GM19035 (cell line): ENCODE measurements at regions not wholly inside any gene's neighbourhood (a gene's known extent, or its start where the extent isn't known, plus 50 kb on each side); places are given as distances from the start of the nearest gene placed in this dataset.

Experiments
- ATAC-seq: cut with Tn5 transposase; IDR thresholded peaks from one replicate; pipeline ENCODE4 v1.9.1; 2021; ENCODE audit not compliant: unreplicated experiment

- no peak for ATAC-seq
Observed at GRCh38 chr15:31801152-31801551, 229.2 kb upstream of the CHRNA7 start.

GRCh38 chr15:31802761-31803160 is 227.6 kb upstream of the CHRNA7 start:
- ATAC-seq: no peak

DNA sequence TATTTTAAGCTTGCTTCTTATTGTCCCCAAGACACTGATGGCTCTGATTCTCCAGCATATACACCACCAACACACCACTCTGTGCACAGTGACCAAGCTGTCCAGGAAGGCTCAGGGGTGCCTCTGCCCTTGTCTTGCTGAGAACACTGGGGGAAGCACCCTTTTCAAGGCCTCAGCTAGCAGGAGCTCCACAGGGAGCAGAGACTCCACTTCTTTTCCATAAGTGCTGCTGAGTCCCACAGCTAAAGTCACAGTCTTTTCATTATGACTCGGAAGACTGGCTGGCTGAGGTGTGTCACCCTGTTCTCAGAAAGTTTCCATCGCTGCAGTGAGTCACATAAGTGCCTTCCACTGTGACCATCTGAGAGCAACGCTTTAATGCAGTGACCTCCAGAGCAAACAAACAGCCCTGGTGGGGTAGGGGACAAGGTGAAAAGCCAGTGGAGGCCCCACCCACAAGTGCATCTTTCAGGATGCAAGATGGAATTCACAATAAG is 226.9 kb upstream of the CHRNA7 start:
- ATAC-seq: no peak

DNA sequence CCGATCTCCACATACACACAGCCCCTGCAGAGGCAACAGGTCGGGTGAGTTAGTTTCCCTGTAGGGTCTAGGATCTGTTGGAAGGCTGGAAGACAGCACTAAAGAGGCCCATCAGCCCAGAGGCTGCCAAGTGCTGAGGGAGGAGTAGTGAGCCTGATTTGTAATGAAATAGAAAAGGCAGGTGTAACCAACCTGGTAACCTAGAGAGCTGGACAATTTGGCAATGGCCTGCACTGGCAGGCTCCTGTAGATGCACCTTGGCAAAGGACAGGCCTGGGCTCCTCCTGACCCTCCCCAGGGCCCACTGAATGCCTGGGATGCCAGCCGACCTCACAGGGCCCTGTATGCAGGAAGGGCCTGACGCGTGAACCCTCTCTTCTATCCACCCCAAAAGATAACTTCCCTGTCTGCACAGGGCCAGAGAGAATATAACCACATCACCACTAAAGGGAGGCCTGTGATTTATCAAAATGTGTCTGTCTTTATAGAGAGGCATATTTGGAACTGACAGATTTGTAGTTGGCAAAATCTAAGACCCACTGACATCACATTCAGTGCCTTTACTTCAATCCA is 225.1 kb upstream of the CHRNA7 start:
- ATAC-seq: no peak

DNA sequence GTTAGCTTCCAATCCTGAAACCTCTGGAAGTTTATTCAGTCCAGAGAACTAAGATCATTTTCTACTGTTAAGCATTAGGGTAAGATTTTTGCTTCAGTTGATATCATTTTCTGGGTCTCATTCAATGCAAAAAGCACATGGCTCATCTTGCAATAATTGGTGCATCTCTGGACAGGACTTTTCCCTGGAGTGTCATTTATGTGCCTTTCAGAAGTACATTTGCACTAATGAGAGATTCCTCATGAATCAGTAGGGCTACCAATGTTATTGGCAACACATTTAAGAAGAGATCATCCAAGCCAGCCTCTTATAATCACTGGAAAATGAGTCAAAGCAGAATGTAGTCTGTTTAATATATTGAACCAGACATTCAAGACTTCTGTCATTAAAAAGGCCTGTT is 224.2 kb upstream of the CHRNA7 start:
- no peak for ATAC-seq

- no peak for ATAC-seq
Observed at GRCh38 chr15:31811641-31812040, 218.7 kb upstream of the CHRNA7 start.

DNA sequence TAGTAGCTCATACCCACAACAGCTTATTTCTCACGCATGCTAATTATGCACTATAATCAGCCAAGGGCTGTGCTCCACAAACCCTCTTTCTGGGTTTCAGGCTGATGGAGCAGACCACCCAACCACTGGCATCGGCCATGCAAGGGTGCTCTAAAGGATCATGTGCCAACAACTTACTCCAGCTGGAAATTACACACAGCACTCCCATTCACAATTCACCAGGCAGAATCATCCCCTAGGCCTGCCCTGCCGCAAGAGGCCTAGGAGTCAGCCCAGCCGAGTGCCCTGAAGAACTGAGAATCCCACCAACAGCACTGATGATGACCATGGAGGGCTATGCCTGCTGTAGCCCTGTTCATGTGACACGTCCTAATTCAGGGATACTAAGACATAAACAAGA is 216.2 kb upstream of the CHRNA7 start:
- no peak for ATAC-seq

DNA sequence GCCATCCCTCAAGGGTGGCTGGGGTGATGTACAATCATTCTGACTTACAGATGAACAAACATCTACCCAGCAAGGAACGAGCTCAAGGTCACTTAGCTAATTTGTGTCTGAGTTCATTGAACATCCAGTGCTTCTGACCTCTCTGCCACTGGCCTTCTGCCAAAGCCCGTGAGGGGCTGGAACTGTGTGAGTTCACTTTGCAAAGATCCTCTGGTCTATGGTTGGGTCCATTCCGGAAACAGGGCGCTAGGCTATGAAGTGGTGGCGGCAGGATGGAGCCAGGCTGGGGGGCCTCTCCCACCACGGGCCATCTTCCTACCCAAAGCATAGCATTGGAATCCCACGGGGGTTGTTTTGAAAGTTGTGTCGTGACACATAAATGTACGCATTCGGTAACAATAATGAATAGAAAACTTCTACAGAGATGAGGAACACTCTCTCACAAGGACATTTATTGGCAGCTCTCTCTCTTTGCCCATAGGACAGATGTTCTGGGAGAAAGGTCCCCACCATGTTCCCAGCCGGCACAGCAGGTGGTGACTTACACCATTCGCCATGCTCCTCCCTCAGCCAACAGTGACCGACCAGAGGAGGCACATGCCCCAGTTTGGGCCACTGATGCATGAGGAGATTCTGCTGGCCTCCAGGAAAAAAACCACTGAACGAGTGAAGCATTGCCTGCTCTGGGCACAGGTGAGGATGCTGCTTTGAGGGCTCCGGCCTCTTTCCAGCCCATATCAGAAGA is 214.7 kb upstream of the CHRNA7 start:
- ATAC-seq: no peak

DNA sequence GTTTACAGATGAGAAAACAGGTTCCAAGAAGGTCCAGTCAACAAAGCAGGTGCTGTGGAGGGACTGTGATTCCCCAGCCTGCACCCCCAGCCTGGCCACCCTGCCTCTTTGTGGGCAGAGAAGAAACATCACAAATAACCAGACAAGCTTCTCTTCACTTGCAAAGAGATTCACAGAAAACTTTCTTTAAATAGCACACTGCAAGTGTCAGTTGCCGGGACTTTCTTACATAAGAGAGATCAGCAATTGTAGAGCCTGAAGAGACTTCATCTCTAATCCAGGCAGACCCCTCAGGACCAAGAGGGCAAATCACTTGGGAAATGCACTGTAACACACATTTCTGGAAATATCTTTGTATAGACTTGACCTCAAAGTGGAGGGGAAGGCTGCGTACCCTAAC is 207.9 kb upstream of the CHRNA7 start:
- ATAC-seq: no peak

DNA sequence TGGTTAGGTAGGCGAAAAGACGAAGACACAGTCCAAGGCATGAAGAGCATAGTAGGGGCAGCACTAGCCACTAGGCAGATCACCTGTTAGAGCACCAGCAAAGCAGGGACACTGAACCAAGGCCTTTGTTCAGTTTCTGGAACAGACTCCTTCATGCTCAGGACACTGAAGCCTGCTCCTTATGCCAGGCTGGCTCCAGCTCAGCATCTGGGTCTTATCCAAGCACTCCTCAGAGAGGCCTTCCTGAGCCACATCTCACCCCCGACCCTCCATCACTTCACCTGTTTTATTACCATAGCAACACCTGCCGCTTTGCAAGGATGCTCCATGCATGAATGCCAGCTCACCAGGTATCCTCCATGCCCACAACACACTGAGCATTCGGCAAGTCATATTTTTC is 206.3 kb upstream of the CHRNA7 start:
- ATAC-seq: no peak

- no peak for ATAC-seq
Observed at GRCh38 chr15:31828594-31828993, 201.7 kb upstream of the CHRNA7 start.

GRCh38 chr15:31830591-31830990 is 199.7 kb upstream of the CHRNA7 start:
- ATAC-seq: no peak

DNA sequence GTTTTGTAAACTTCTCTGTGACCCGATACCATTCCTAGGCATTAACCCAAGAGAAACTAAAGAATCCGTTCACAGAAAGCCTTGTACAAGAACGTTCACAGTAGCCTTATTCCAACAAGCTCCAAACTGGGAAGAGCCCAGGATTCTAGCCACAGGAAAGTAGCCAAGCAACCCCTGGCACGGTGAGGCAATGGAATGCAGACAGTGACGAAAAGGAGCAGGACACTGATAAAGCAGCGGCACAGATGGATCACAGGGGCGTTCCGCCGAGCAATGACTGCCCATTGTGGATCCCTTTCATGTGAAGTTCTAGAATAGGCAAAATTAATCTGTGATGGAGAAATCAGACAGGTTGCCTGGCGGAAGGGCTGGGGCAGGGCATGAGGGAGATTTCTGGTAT is 198.7 kb upstream of the CHRNA7 start:
- ATAC-seq: no peak

DNA sequence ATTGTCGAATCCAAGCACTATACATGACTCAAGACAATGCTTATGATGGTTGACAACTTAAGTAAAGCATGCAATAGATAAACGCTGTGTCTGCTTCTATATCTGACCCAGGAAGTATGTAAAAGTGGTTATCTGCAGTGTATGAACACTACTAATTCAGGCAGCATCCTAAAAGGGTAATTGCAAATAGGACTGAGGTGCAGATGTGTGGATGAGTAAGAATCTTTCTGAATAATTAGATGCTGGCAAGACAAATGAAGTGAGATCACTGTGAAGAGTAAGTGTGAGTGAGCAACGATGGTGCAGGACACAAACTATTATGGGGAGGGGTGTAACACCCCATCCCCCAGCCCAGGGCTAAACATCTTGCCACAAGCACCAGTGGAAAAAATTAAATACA is 195.7 kb upstream of the CHRNA7 start:
- no peak for ATAC-seq

DNA sequence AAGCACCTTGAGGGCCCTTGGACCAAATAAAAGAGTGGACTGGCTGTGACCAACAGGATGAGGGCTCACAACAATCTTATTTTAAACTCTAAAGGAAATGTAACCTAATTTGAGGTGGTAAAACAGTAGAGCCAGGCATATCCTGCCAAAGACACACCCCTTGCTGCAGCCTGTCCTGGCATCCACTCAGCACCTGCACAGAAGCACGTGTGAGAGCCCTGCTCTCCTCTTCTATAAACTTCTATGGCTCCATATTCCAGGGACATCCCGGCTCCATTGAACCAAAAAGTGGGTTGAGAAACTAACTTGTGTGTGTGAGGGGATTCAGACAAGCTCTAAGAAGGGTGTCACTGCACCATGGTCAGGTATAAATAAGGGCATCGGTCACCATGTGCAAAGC is 190.9 kb upstream of the CHRNA7 start:
- no peak for ATAC-seq

DNA sequence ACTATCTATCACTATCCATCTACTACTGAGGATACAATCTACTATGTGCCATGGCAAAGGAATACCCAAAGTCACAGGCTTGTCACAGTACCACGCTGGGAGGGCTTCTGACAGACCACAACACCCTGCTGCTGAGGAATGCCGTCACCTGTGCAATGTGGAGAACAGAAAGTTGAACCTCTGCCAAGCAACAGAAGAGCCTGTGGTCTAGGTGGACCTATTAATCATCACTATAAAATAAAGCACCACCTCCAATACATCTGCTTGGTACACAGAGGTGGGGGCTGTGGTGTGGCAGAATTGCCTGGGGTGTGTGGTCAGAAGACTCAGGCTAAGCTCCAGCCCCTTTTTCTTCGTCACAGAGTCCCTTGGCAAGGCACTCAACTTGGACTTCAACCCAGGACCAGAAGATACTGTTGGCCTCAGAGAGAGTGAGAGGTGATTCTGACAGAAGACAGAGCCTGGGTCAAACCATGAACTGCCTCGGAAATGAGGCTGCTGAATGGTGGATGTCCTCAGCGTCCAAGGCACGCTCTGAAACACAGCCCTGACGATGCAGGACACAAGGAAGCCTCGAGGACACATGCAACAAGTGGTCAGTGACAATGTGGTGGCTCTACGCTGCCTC is 189.4 kb upstream of the CHRNA7 start:
- no peak for ATAC-seq

- ATAC-seq: no peak
Observed at GRCh38 chr15:31842532-31843195, 187.7 kb upstream of the CHRNA7 start.

GRCh38 chr15:31843426-31844055 is 186.8 kb upstream of the CHRNA7 start:
- ATAC-seq: no peak

- no peak for ATAC-seq
Observed at GRCh38 chr15:31845791-31846190, 184.5 kb upstream of the CHRNA7 start.

DNA sequence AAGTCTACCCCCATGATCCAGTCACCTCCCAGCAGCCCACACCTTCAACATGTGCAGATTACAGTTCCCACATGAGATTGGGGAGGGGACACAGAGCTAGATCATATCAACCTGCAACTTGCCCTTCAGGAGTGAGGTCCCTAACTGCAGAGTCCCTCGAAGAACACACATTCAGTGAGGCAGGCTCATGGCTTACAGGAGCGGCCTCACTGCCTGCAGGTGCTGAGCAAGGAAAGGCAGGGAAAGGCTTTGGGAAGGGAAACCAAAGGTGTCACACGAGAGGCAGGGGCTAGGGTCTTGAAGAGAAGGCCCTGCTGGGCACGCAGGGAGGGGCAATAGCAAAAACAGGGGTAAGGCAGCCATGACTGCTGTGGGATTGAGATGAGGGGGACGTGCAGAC is 182.4 kb upstream of the CHRNA7 start:
- ATAC-seq: no peak

- ATAC-seq: no peak
Observed at GRCh38 chr15:31848621-31849020, 181.7 kb upstream of the CHRNA7 start.
